Erythroblast (primary cell): ENCODE measurements at regions not wholly inside any gene's neighbourhood (a gene's known extent, or its start where the extent isn't known, plus 50 kb on each side); places are given as distances from the start of the nearest gene placed in this dataset.

Experiments used
- GATA1 ChIP-seq: IDR thresholded peaks from 2 replicates; pipeline ENCODE4 v1.6.1; 2011; ENCODE audit warnings: low read depth, mild to moderate bottlenecking, control low read depth, low read length, moderate library complexity
- POLR2A ChIP-seq: IDR thresholded peaks from 2 replicates; pipeline ENCODE4 v1.6.1; 2011; ENCODE audit warnings: mild to moderate bottlenecking, low read length

- TF ChIP-seq POLR2A (no peak), GATA1 (no peak)
These were observed 78.7 kb downstream of the SLC25A47 start for GRCh38 chr14:100401792-100402191.
